Mesenchymal stem cell (in vitro differentiated cells and primary cell): ENCODE measurements at regions not wholly inside any gene's neighbourhood (a gene's known extent, or its start where the extent isn't known, plus 50 kb on each side); places are given as distances from the start of the nearest gene placed in this dataset.
"Not testable (repeated sequence)": the region's sequence is repeated elsewhere in the genome, so short reads cannot be mapped to it uniquely, and the experiment has no call there.

Experiments
- DNase-seq: peaks from one replicate; pipeline ENCODE4 v3.0.0-alpha.2; 2013
- H2AFZ ChIP-seq: one replicate; pipeline ENCODE4 v1.6.1; 2013; ENCODE audit warnings: low read depth, mild to moderate bottlenecking, control low read depth, inconsistent platforms, low read length, moderate library complexity
- H2AK5ac ChIP-seq: 2 replicates; pipeline ENCODE4 v1.6.1; 2013; ENCODE audit warnings: low read length, moderate library complexity, mild to moderate bottlenecking, inconsistent platforms; ENCODE audit not compliant: severe bottlenecking
- H2BK120ac ChIP-seq: one replicate; pipeline ENCODE4 v1.6.1; 2013; ENCODE audit warnings: low read depth, mild to moderate bottlenecking, inconsistent platforms, low read length, moderate library complexity
- H2BK12ac ChIP-seq, 2 experiments: one replicate each; pipeline ENCODE4 v1.6.1; 2013; ENCODE audit warnings: inconsistent platforms in 2 of 2, low read length in 2 of 2, mild to moderate bottlenecking in 2 of 2, moderate library complexity in 2 of 2, control low read depth in 1 of 2
- H2BK15ac ChIP-seq: one replicate; pipeline ENCODE4 v1.6.1; 2013; ENCODE audit warnings: mild to moderate bottlenecking, low read depth, inconsistent platforms; ENCODE audit not compliant: poor library complexity, severe bottlenecking
- H2BK5ac ChIP-seq: 2 replicates; pipeline ENCODE4 v1.6.1; 2013; ENCODE audit warnings: low read depth, mild to moderate bottlenecking, low read length, control low read depth, inconsistent platforms; ENCODE audit not compliant: poor library complexity, severe bottlenecking
- H3K14ac ChIP-seq, 2 experiments: one replicate each; pipeline ENCODE4 v1.6.1; 2013; ENCODE audit warnings: inconsistent platforms in 2 of 2, low read length in 2 of 2, control low read depth in 1 of 2, mild to moderate bottlenecking in 1 of 2, moderate library complexity in 1 of 2
- H3K18ac ChIP-seq, 2 experiments: one replicate each; pipeline ENCODE4 v1.6.1; 2013; ENCODE audit warnings: inconsistent platforms in 2 of 2, low read length in 2 of 2, control low read depth in 1 of 2, low read depth in 1 of 2, mild to moderate bottlenecking in 1 of 2
- H3K23ac ChIP-seq, 2 experiments: one replicate each; pipeline ENCODE4 v1.6.1; 2013; ENCODE audit warnings: inconsistent platforms in 2 of 2, low read length in 2 of 2, mild to moderate bottlenecking in 2 of 2, moderate library complexity in 2 of 2, control low read depth in 1 of 2
- H3K27ac ChIP-seq: 2 replicates; pipeline ENCODE4 v1.5.1; 2013; ENCODE audit warnings: mild to moderate bottlenecking, moderate library complexity, low read length, control low read depth, inconsistent platforms; ENCODE audit not compliant: poor library complexity, severe bottlenecking
- H3K27me3 ChIP-seq, 2 experiments: 2 replicates each; pipeline versions ENCODE4 v1.6.1 to v1.7.0; 2013; ENCODE audit warnings: low read length in 2 of 2, mild to moderate bottlenecking in 2 of 2, moderate library complexity in 2 of 2, control low read depth in 1 of 2, inconsistent platforms in 1 of 2; ENCODE audit not compliant: control insufficient read depth in 1 of 2, insufficient read depth in 1 of 2
- H3K36me3 ChIP-seq, 2 experiments: 2 replicates each; pipeline versions ENCODE4 v1.6.1 to v1.7.0; 2013; ENCODE audit warnings: low read length in 2 of 2, control low read depth in 1 of 2, inconsistent platforms in 1 of 2, low read depth in 1 of 2, mild to moderate bottlenecking in 1 of 2; ENCODE audit not compliant: insufficient read depth in 2 of 2, control insufficient read depth in 1 of 2
- H3K4ac ChIP-seq, 2 experiments: one replicate each; pipeline ENCODE4 v1.6.1; 2013; ENCODE audit warnings: inconsistent platforms in 2 of 2, low read length in 2 of 2, mild to moderate bottlenecking in 2 of 2, moderate library complexity in 2 of 2, control low read depth in 1 of 2, low read depth in 1 of 2
- H3K4me1 ChIP-seq: 2 replicates; pipeline ENCODE4 v1.6.1; 2013; ENCODE audit warnings: low read depth, low read length, control low read depth; ENCODE audit not compliant: control insufficient read depth, insufficient read depth
- H3K4me2 ChIP-seq: 2 replicates; pipeline ENCODE4 v1.6.1; 2013; ENCODE audit warnings: low read length, mild to moderate bottlenecking, inconsistent platforms; ENCODE audit not compliant: poor library complexity, severe bottlenecking
- H3K4me3 ChIP-seq, 2 experiments: 2 replicates each; pipeline versions ENCODE4 v1.5.1 to v1.7.0; 2013; ENCODE audit warnings: low read length in 2 of 2, mild to moderate bottlenecking in 2 of 2, control low read depth in 1 of 2, low read depth in 1 of 2; ENCODE audit not compliant: insufficient read depth in 1 of 2
- H3K79me1 ChIP-seq: replicated peaks from 2 replicates; pipeline ENCODE4 v1.6.1; 2013; ENCODE audit warnings: mild to moderate bottlenecking, control low read depth, low read length, inconsistent platforms; ENCODE audit not compliant: poor library complexity, severe bottlenecking
- H3K9ac ChIP-seq: 2 replicates; pipeline ENCODE4 v1.7.0; 2013; ENCODE audit warnings: mild to moderate bottlenecking, low read length, moderate library complexity
- H3K9me3 ChIP-seq: 2 replicates; pipeline ENCODE4 v1.7.0; 2013; ENCODE audit warnings: mild to moderate bottlenecking, low read length; ENCODE audit not compliant: control insufficient read depth
- H4K8ac ChIP-seq: one replicate; pipeline ENCODE4 v1.6.1; 2013; ENCODE audit warnings: inconsistent platforms, mild to moderate bottlenecking, low read length, moderate library complexity
- H4K91ac ChIP-seq: one replicate; pipeline ENCODE4 v1.6.1; 2013; ENCODE audit warnings: mild to moderate bottlenecking, low read length, inconsistent platforms
- whole genome bisulfite sequencing: methylation state at CpG from one replicate; pipeline ENCODE4 v1.1.7; 2013; ENCODE audit warnings: mixed read lengths; 5-methylcytosine and 5-hydroxymethylcytosine counted together

DNA sequence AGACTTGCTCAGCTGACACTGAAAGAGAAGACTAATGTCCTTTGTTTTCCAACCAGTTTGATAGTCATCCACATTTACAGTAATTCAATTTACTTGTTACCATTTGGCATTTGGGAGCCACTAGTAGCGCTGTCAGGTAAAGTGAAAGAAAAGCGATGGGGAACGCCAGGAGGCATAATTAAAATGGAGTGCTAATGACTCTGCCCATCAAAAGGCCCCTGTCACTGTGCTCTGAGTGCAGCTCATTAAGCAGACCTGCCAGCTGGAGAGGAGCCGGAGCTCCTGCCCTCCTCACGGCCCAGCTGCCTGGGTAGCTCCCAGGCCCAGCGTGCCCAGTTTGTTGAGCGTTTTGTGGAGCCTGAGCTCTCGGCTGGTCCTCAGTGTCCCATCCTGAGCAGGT lies 463.6 kb upstream of the CCDC196 start:
- no peak overlapping the region for H4K8ac ChIP-seq
- no peaks in the 10 kb centered on the region for H3K4me1 ChIP-seq
- H3K9ac ChIP-seq = no peak overlapping the region
- H2BK5ac ChIP-seq = no peak overlapping the region
- no peaks in the 10 kb centered on the region for H3K27me3 ChIP-seq
- H3K14ac ChIP-seq = no peak overlapping the region
- H3K27ac ChIP-seq = no peak overlapping the region
- no peak overlapping the region for H3K4ac ChIP-seq
- H4K91ac ChIP-seq = no peak overlapping the region
- no peak overlapping the region for H3K18ac ChIP-seq
- no peak overlapping the region for H2BK120ac ChIP-seq
- no peaks in the 10 kb centered on the region for H3K79me1 ChIP-seq
- no peak overlapping the region for H2AFZ ChIP-seq
- H2AK5ac ChIP-seq = no peak overlapping the region
- no peaks in the 10 kb centered on the region for H3K36me3 ChIP-seq
- no peak overlapping the region for H2BK12ac ChIP-seq
- no peak overlapping the region for H3K23ac ChIP-seq
- WGBS = 79% methylated on average over 8 of the region's 8 CpGs
- H3K4me2 ChIP-seq = no peak overlapping the region
- no peak for DNase-seq
- no peak overlapping the region for H2BK15ac ChIP-seq
- H3K9me3 ChIP-seq = no peaks in the 10 kb centered on the region
- no peak overlapping the region for H3K4me3 ChIP-seq

DNA sequence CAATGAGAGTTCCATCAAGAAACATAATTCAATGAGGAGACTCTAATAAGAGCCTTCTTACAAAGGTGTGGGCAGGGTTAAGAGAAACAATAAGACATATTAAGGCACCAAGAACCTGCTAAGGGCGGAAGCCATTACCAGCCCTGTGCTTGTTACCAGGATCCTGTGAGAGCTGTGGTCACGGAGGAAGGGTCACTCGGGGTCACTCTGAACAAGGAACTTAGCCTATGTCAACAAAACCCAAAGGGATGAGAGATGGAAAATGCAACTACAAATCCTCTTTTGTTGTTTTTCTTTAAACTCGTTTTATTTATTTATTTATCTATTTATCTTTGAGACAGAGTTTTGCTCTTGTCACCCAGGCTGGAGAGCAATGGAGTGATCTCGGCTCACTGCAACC lies 460.4 kb upstream of the CCDC196 start:
- H2BK5ac ChIP-seq = no peak overlapping the region
- no peak overlapping the region for H3K23ac ChIP-seq
- H3K27me3 ChIP-seq = no peaks in the 10 kb centered on the region
- H4K8ac ChIP-seq = no peak overlapping the region
- no peak overlapping the region for H3K9ac ChIP-seq
- no peak overlapping the region for H4K91ac ChIP-seq
- H2BK120ac ChIP-seq = no peak overlapping the region
- no peak overlapping the region for H3K14ac ChIP-seq
- no peak for DNase-seq
- no peaks in the 10 kb centered on the region for H3K36me3 ChIP-seq
- H3K4me1 ChIP-seq = no peaks in the 10 kb centered on the region
- H3K79me1 ChIP-seq = no peaks in the 10 kb centered on the region
- peaks cover 4% of the 10 kb centered on the region for H3K9me3 ChIP-seq
- no peak overlapping the region for H2AK5ac ChIP-seq
- 84% methylated on average over 3 of the region's 5 CpGs for WGBS
- no peak overlapping the region for H3K4ac ChIP-seq
- no peak overlapping the region for H3K4me3 ChIP-seq
- no peak overlapping the region for H3K4me2 ChIP-seq
- H3K18ac ChIP-seq = no peak overlapping the region
- H2BK15ac ChIP-seq = no peak overlapping the region
- no peak overlapping the region for H2AFZ ChIP-seq
- no peak overlapping the region for H3K27ac ChIP-seq
- H2BK12ac ChIP-seq = no peak overlapping the region

DNA sequence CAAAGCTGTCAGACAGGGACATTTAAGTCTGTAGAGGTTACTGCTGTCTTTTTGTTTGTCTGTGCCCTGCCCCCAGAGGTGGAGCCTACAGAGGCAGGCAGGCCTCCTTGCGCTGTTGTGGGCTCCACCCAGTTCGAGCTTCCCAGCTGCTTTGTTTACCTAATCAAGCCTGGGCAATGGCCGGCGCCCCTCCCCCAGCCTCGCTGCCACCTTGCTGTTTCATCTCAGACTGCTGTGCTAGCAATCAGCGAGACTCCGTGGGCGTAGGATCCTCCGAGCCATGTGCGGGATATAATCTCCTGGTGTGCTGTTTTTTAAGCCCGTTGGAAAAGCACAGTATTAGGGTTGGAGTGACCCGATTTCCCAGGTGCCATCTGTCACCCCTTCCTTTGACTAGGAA lies 454.2 kb upstream of the CCDC196 start:
- WGBS = 73% methylated on average over 12 of the region's 12 CpGs

DNA sequence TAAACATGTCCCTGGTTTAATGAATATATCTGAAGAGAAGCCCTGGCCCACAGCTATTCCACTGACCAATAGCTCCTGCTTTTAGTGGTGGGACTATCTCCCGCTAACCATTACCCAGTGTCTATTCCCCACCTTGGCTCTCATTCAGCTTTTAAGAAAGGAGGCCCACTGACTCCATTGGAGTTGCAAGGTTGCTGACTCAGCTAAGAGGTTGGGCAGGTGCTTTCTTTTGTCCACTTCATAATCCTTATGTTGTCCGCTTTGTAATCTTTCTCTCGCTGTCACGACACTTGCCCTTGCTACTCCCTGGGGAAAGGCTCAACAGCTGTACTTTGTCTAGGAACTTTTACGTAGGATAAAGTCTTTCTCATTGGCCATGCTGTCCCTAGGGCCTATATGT lies 453.4 kb upstream of the CCDC196 start:
- Histone ChIP-seq H2BK120ac (no peak overlapping the region), H4K8ac (no peak overlapping the region), H3K79me1 (no peaks in the 10 kb centered on the region), H3K18ac (no peak overlapping the region), H3K27me3 (no peaks in the 10 kb centered on the region), H2BK15ac (no peak overlapping the region), H3K14ac (no peak overlapping the region), H2BK5ac (no peak overlapping the region), H3K4me3 (no peak overlapping the region), H4K91ac (no peak overlapping the region), H3K9me3 (peaks cover 4% of the 10 kb centered on the region), H2BK12ac (no peak overlapping the region), H3K4me2 (no peak overlapping the region), H3K36me3 (no peaks in the 10 kb centered on the region), H3K27ac (no peak overlapping the region), H2AFZ (no peak overlapping the region), H3K4me1 (no peaks in the 10 kb centered on the region), H2AK5ac (no peak overlapping the region), H3K23ac (no peak overlapping the region), H3K9ac (no peak overlapping the region), H3K4ac (no peak overlapping the region)
- WGBS = 94% methylated on average over 5 of the region's 5 CpGs
- no peak for DNase-seq

More for the DNA sequence above, 454.2 kb upstream of the CCDC196 start:
- H3K4ac ChIP-seq, H3K9ac ChIP-seq, H2AK5ac ChIP-seq, H3K27me3 ChIP-seq, H2AFZ ChIP-seq, DNase-seq, H3K18ac ChIP-seq, H3K14ac ChIP-seq, H3K27ac ChIP-seq, H2BK12ac ChIP-seq, H2BK5ac ChIP-seq, H3K4me3 ChIP-seq, H2BK120ac ChIP-seq, H4K8ac ChIP-seq, H3K9me3 ChIP-seq, H3K23ac ChIP-seq, H2BK15ac ChIP-seq, H3K4me1 ChIP-seq, H3K36me3 ChIP-seq, H3K4me2 ChIP-seq, H4K91ac ChIP-seq, H3K79me1 ChIP-seq: not testable (repeated sequence)
